Fibroblast of skin of abdomen (primary cell): ENCODE measurements at regions not wholly inside any gene's neighbourhood (a gene's known extent, or its start where the extent isn't known, plus 50 kb on each side); places are given as distances from the start of the nearest gene placed in this dataset.
"Not testable (repeated sequence)": the region's sequence is repeated elsewhere in the genome, so short reads cannot be mapped to it uniquely, and the experiment has no call there.

Experiments
- DNase-seq: peaks from one replicate; pipeline ENCODE4 v3.0.0-alpha.2; 2013

GRCh38 chr20:30593572-30593971 lies 663.9 kb upstream of the DEFB115 start:
- no peak for DNase-seq

GRCh38 chr20:30594112-30594511 lies 663.4 kb upstream of the DEFB115 start:
- no peak for DNase-seq

GRCh38 chr20:30595698-30596097 lies 661.8 kb upstream of the DEFB115 start:
- DNase-seq = no peak

- DNase-seq = not testable (repeated sequence)
These were observed 660.0 kb upstream of the DEFB115 start for GRCh38 chr20:30597429-30597828.

GRCh38 chr20:30598460-30599230 lies 658.8 kb upstream of the DEFB115 start:
- no peak for DNase-seq

GRCh38 chr20:30599990-30600389 lies 657.5 kb upstream of the DEFB115 start:
- no peak for DNase-seq

- no peak for DNase-seq
These were observed 655.5 kb upstream of the DEFB115 start for GRCh38 chr20:30601974-30602373.

- no peak for DNase-seq
These were observed 655.0 kb upstream of the DEFB115 start for GRCh38 chr20:30602424-30602823.

- no peak for DNase-seq
These were observed 650.5 kb upstream of the DEFB115 start for GRCh38 chr20:30606990-30607389.

GRCh38 chr20:30610029-30610693 lies 647.3 kb upstream of the DEFB115 start:
- DNase-seq = no peak

- DNase-seq = no peak
These were observed 646.7 kb upstream of the DEFB115 start for GRCh38 chr20:30610751-30611150.

GRCh38 chr20:30611239-30611984 lies 646.1 kb upstream of the DEFB115 start:
- no peak for DNase-seq

- DNase-seq = no peak
These were observed 645.1 kb upstream of the DEFB115 start for GRCh38 chr20:30612344-30612743.

- not testable (repeated sequence) for DNase-seq
These were observed 636.1 kb upstream of the DEFB115 start for GRCh38 chr20:30621346-30621745.

GRCh38 chr20:30624310-30624709 lies 633.2 kb upstream of the DEFB115 start:
- not testable (repeated sequence) for DNase-seq

- not testable (repeated sequence) for DNase-seq
These were observed 628.1 kb upstream of the DEFB115 start for GRCh38 chr20:30629376-30629775.

- DNase-seq = no peak
These were observed 626.7 kb upstream of the DEFB115 start for GRCh38 chr20:30630761-30631160.

- DNase-seq = not testable (repeated sequence)
These were observed 626.1 kb upstream of the DEFB115 start for GRCh38 chr20:30631261-30631789.

GRCh38 chr20:30632773-30633172 lies 624.7 kb upstream of the DEFB115 start:
- DNase-seq = not testable (repeated sequence)

- not testable (repeated sequence) for DNase-seq
These were observed 615.9 kb upstream of the DEFB115 start for GRCh38 chr20:30641522-30641921.

GRCh38 chr20:30660982-30661381 lies 596.5 kb upstream of the DEFB115 start:
- DNase-seq = not testable (repeated sequence)

GRCh38 chr20:30668418-30668817 lies 589.0 kb upstream of the DEFB115 start:
- DNase-seq = not testable (repeated sequence)
